HUDEP-2 (cell line): ENCODE measurements at regions not wholly inside any gene's neighbourhood (a gene's known extent, or its start where the extent isn't known, plus 50 kb on each side); places are given as distances from the start of the nearest gene placed in this dataset.

ENCODE experiments used
- DNase-seq, 76 experiments: peaks; one replicate each; lab custom pipeline; 2025; ENCODE audit not compliant: unreplicated experiment in 76 of 76; lab: John Stamatoyannopoulos, UW

- no peak for DNase-seq
These were observed 58.8 kb upstream of the KCTD3 start for GRCh38 chr1:215508311-215508710.
